Stimulated activated CD4-positive, alpha-beta T cell treated with anti-CD3 and anti-CD28 coated beads, Interleukin-1b, Interleukin-23, amount 100 ng/mL, for 4 hours (primary cell): ENCODE measurements at regions not wholly inside any gene's neighbourhood (a gene's known extent, or its start where the extent isn't known, plus 50 kb on each side); places are given as distances from the start of the nearest gene placed in this dataset.

Experiments
- DNase-seq, 2 donors: peaks; one replicate each; pipeline ENCODE4 v3.0.0-alpha.2; 2020; ENCODE audit warnings: low read depth in 2 of 2

- no peak for DNase-seq
Observed at GRCh38 chr15:69951256-69951897, 146.3 kb downstream of the TLE3 start.

DNA sequence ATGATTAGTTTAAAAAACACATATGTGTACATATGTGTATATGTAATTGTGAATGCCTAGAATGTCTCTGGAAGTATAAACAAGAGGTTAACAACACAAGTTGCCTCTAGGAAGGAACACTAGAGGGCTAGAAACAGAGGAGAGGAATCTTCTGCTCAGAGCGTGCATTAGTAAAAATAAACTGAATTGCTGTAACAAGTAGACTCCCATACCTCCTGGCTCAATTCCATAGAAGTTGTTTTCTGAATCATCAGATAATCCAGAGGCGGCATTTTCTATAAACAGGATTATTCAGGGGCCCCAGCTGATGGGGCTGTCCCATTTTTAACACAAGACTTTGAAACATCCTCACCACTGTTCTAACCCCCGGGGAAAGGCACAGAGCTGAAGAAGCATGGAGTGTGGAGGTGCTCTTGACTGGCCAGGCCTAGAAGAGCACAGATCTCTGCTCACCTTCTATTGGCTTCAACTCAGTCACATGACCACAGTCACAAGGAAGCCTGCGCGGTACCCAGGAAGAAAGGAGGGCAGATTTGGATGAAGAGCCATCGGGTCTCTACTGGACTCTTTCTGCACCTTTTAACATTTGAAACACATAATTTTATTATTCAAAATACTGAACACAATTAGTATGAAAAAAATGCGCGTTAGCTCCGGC lies 145.7 kb downstream of the TLE3 start:
- no peak for DNase-seq

- DNase-seq: no peak
Observed at GRCh38 chr15:69953051-69953450, 144.7 kb downstream of the TLE3 start.

DNA sequence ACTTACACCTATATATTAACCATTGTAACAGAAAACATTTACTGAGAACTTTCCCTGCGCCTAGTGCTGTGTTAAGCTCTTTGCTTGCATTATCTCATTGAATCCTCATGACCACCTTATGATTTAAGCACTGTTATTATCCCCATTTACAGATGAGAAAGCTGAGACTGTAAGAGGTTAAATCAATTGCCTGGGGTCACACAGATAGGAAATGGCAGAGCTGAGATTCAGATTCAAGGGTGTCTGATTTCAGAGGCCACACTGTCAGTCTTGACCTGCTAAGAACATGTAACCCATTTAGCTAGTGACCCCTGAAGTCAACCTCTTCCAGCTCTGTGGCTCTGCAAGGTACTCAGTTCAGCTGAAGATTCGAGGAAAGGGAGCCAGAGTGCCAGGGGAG lies 143.9 kb downstream of the TLE3 start:
- no peak for DNase-seq

DNA sequence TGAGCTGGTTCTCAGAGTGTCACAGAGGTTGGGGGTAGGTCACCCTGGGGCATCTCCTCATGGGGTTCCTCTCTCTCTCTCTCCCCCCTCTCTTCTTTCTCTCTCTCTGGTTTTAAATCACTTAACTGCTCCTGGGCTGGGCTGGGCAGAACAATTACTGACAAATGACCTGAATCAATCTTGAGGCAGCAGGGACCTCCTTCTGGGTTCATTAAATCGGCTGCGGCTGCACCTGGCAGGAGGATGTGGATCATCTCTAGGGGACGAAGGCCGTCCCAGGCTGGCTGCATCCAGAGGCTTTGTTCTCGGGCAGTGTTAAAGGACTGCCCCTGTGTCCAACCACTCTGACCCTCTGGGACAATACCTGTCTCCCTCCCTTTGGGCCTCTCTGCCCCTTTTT lies 143.1 kb downstream of the TLE3 start:
- no peak for DNase-seq

DNA sequence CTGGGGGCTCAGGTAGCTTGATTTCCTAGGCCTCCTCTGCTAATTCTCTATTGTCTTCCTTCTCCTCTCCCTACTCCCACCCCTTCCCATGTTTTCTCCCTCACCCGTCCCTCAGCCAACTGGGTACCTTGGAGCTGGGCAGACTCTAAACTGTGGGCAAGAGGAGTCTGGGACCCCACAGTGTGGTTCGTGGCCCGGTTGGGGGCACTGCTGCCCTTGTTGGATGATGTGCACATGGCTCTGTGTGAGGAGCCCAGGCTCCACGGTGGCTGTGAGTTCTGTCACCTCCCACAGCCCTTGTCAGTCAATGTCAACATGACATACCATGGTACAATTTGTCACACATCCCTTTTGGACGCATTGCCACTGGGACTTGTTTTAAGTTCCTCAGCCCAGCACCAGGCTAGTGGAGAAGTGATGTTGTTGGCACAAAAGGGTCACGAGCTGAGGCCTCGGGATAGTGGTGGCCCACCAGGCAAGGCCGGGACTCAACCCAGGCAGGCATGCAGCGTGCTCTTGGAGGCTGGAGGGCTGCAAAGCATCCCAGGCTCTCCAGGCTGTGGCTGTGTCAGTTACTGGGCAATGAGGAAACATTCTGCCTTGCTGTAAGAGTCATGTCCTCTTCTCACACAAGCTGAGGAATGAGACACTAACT lies 142.3 kb downstream of the TLE3 start:
- no peak for DNase-seq

GRCh38 chr15:69956417-69956816 lies 141.3 kb downstream of the TLE3 start:
- DNase-seq: no peak

DNA sequence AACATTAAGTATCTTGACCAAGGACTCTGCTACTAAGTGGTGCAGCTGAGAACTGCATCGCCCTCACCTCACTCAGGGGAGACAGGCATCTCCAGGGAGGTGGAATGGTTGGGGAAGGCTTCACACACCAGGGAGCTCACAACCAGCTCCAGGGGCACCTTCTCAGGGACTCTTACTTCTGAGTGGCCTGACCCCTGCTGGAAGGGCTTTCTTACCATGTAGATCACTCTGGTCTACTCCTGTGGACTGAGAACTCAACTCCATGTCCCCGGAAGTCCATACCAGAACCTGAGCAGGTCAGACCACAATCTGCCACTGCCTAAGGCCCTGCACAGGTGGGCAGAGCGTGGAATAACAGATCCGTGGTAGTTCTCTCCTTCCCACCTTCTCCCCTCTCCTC lies 140.5 kb downstream of the TLE3 start:
- no peak for DNase-seq

GRCh38 chr15:69958496-69959084 lies 139.1 kb downstream of the TLE3 start:
- no peak for DNase-seq

DNA sequence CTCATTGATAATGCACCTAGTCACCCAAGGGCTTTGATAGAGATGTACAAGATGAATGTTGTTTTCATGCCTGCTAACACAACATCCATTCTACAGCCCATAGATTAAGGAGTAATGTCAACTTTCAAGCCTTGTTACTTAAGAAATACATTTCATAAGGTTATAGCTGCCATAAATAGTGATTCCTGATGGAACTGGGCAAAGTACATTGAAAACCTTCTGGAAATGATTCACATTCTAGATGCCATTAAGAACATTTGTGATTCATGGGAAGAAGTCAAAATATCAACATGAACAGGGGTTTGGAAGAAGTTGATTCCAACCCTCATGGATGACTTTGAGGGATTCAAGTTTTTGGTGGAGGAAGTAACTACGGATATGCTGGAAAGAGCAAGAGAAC lies 135.2 kb downstream of the TLE3 start:
- DNase-seq: no peak

GRCh38 chr15:69963385-69963784 lies 134.3 kb downstream of the TLE3 start:
- DNase-seq: no peak

DNA sequence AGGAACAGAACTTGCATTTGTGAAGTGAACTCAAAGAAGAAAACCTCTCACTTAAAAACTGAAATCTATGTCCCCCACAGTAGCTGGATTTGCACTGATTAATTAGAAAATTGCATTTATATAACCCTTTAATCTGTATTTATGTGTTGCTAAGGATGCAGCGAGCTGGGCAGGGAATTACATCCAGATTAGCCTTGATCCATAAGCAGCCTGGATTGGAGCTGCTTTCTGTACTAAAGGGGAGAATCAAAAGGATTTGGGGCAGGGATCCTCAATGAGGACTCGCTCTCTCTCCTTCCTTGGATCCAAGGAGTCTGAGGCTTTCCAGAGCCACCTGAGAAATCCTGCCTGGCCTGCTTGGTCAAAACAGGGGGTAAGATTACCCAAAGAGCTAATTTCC lies 125.9 kb downstream of the TLE3 start:
- DNase-seq: no peak

DNA sequence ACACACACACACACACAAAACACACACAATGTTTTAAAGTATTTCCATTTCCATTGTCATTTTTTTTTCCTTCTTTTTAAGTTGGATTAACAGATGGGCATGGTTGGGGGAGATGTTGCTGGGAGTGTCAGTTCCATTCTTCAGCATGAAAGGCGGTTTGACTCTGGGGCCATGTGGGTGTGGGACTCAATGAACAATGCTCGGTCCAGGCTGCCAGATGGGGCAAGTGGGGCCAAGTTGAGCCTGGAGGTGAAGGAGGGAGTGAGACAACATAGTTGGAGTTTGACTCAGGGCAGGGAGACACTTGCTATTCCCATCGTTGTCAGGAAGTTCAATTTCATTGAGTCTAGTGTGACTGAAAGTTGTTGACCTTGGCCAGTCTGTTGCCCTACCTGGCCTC lies 125.3 kb downstream of the TLE3 start:
- no peak for DNase-seq

DNA sequence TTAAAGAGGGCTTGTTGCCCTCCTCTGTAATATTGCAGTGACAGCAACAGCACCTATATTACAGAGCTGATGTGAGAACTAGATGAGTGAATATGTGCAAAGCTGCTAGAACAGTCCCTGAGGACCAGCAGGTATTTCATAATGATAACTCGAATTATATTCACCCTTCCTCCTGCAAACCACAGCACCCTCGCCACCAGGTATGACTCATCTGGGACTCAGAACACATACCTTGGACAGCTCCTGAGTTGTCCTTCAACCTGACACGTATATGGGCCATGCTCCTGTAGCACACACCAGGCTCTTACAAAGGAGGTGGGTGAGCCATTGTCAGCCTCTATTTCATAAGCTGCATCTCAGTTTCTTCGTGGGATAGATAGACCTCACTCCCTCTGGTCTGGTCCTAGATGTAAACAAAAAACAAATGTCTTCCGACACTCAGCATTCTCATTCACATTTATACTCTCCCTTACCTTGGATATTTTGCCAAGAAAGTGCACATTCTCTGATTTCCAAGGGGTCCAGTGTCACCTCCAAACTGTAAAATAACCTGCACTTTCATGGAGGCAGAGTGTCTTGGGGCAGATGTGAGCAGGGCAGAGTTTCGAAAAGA lies 124.5 kb downstream of the TLE3 start:
- DNase-seq: no peak

DNA sequence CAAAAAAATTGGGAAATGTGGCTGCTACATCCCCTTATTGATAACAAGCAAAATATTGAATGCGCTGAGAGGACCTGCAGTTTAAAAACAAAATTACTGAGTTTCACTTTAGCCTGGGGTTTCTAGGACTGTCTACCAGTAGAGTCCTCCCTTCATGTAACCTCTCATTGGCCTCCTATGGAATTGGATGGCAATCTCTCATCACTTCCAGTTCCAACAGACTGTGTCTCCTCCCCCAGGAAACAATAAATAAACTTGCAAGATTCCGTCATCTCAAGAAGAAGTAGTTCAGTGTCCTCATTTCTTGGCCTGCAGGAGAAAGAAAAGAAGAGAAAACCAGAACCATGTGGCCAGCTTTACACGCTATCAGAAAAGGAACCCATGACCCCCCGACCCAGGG lies 123.8 kb downstream of the TLE3 start:
- no peak for DNase-seq

DNA sequence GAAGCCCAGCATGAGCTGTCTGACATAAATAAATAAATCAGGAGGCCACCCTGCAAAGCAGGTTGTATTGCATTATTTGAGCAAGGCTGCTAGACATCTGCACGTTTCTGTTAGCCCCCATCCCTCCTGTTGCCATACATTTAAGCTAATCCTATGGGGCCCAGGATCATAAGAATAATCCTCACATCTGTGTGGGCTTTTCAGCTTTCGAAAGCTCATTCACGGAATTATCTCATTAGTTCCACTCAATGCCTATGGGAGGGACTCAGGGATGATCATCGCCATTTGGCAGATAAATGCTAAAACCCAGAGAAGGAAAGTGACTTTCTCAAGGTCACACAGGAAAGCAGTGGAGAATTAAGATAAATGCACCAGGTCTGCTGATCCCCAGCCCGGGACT lies 123.4 kb downstream of the TLE3 start:
- DNase-seq: no peak

DNA sequence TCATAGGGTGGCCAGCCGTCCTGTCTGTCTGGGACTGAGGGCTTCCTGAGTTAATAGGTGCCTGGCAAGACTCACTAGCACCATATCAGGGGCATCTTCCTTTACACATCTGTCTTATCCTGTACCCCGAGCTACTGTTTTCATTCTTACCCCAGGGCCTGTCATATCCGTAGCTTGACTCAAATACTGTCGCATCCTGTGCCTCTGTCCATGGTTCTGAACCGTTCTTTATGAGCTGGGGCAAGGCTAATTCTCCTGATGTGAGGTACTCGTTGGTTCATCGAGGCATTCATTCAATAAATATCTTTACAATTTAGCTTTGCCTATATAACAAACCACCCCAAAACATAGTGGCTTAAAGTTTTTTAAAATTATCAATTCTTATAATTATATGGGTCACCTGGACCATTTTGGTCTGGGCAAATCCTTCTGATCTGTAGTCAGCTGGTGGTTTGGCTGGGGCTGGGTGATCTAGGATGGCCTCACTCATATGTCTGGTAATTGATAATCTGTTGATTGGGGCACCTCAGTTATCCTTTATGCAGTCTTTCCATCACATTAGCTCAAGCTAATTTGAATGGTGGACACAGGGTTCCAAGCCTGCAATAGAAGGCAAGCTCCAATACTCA lies 121.2 kb downstream of the TLE3 start:
- peak; percentile 16 to 31 for DNase-seq

GRCh38 chr15:69978603-69979002 lies 119.1 kb downstream of the TLE3 start:
- DNase-seq: no peak

- no peak for DNase-seq
Observed at GRCh38 chr15:69979262-69979661, 118.5 kb downstream of the TLE3 start.

DNA sequence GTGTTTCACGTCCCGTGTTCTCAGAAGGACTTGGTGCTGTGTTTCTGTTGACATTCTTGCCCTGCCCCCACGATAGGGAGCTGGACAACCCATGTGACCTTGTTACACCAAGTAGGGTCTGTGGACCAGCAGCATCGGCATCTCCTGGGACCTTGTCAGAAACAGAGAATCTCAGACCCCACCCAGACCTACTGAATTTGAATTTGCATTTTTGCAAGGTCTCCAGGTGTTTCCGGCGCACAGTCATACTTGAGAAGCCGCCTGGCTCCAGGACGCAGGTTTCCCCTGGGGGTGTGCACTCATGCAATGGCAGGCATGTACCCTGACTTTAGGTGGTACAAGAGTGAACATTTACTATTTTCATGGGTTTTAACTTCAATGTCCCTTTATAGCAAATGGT lies 117.9 kb downstream of the TLE3 start:
- DNase-seq: no peak

DNA sequence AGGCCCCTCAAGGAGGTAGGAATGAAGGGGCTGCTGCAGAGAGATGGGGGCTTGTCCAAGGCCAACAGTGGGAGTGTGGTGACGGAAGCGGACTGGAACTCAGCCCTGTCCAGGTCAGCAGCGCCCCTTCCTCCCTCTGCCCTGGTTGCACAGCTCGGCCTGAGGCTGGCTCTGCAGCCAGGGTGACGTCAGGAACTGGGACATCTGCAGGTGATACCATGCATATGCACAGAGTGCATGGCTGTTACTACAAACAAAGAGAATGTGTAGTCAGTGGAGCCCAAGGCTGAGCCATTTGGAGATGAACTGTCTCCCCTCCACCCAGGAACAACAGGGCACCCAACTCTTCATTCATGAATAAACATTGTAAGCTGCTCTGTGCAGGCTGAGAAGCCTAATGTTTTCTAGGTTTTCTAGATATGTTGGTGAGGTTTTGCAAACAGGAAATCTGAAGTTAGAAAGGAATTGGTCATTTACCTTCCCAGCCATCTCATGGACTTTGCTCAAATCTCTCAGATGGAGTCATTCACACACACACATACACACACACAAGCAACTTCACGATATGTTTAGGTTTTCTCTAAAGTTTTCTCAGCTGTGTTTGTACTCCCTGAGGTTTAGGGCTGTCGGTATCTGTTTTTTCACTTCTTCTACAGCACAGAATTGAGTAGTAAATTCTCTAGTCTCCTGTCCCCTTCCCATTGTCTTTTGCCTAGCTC lies 117.2 kb downstream of the TLE3 start:
- DNase-seq: no peak
